ENCODE measurements at regions not wholly inside any gene's neighbourhood (a gene's known extent, or its start where the extent isn't known, plus 50 kb on each side); places are given as distances from the start of the nearest gene placed in this dataset.

GRCh38 chrX:94454159-94454558 is 780.2 kb downstream of the FAM133A start:
- H3K9me3 ChIP-seq (ENCODE audit: low read length) = no peaks in the 10 kb centered on the region
- POLR2A ChIA-PET = no interaction called here
- no peak overlapping the region for H3K27ac Mint-ChIP-seq

DNA sequence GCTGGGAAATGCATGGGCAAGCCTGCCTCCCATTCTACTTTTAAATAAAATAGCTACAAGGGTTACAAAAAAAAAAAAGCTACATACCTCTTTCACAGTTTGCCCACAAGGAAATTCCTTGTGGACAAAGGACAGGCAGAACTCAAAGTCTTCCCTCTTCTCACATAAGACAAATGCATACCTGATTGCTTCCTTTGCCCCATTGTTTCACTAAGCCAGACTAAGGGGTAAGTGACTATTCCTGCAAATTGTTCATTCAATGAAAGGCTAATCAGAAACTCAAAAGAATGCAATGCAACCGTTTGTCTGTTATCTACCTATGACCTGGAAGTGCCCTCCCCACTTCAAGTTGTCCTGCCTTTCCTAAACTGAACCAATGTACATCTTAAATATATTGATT is 780.6 kb downstream of the FAM133A start:
- DNase-seq = no peak
- Histone ChIP-seq H3K4me1 (ENCODE audit: insufficient read depth, low read length) (no peaks in the 10 kb centered on the region), H3K4me3 (ENCODE audit: low read length) (no peak overlapping the region), H3K9me3 (ENCODE audit: low read length) (no peaks in the 10 kb centered on the region), H3K36me3 (ENCODE audit: insufficient read depth, low read length) (no peaks in the 10 kb centered on the region), H3K27me3 (ENCODE audit: insufficient read depth, low read length, poor library complexity, severe bottlenecking) (no peaks in the 10 kb centered on the region), H3K27ac (ENCODE audit: low read depth, low read length) (no peak overlapping the region)
- H3K9me3 Mint-ChIP-seq = peaks cover 0 to 3% (median 0%) of the 10 kb centered on the region in 5 donors
- no peak overlapping the region for H3K4me3 Mint-ChIP-seq
- no peaks in the 10 kb centered on the region for H3K36me3 Mint-ChIP-seq
- ChIA-PET POLR2A (no interaction called here), CTCF (no interaction called here)
- H3K27ac Mint-ChIP-seq = no peak overlapping the region
- no peaks in the 10 kb centered on the region for H3K27me3 Mint-ChIP-seq
- H3K4me1 Mint-ChIP-seq = no peaks in the 10 kb centered on the region

More at GRCh38 chrX:94454159-94454558, 780.2 kb downstream of the FAM133A start:
- no peaks in the 10 kb centered on the region for H3K36me3 ChIP-seq (ENCODE audit: insufficient read depth, low read length)
- Mint-ChIP-seq H3K36me3 (no peaks in the 10 kb centered on the region), H3K4me3 (no peak overlapping the region), H3K4me1 (no peaks in the 10 kb centered on the region), H3K9me3 (peaks cover 0 to 3% (median 0%) of the 10 kb centered on the region in 5 donors), H3K27me3 (no peaks in the 10 kb centered on the region)
- DNase-seq = no peak
- no peak overlapping the region for H3K4me3 ChIP-seq (ENCODE audit: low read length)
- no peaks in the 10 kb centered on the region for H3K4me1 ChIP-seq (ENCODE audit: insufficient read depth, low read length)
- no peak overlapping the region for H3K27ac ChIP-seq (ENCODE audit: low read depth, low read length)
- no peaks in the 10 kb centered on the region for H3K27me3 ChIP-seq (ENCODE audit: insufficient read depth, low read length, poor library complexity, severe bottlenecking)
- CTCF ChIA-PET = no interaction called here

GRCh38 chrX:94455782-94456181 is 781.8 kb downstream of the FAM133A start:
- no peaks in the 10 kb centered on the region for H3K36me3 ChIP-seq (ENCODE audit: insufficient read depth, low read length)
- Mint-ChIP-seq H3K36me3 (no peaks in the 10 kb centered on the region), H3K4me3 (no peak overlapping the region), H3K4me1 (no peaks in the 10 kb centered on the region), H3K27me3 (no peaks in the 10 kb centered on the region), H3K27ac (no peak overlapping the region), H3K9me3 (peaks cover 0 to 3% (median 0%) of the 10 kb centered on the region in 5 donors)
- CTCF ChIA-PET = no interaction called here
- H3K27ac ChIP-seq (ENCODE audit: low read depth, low read length) = no peak overlapping the region
- H3K4me1 ChIP-seq (ENCODE audit: insufficient read depth, low read length) = no peaks in the 10 kb centered on the region
- no peak for DNase-seq
- H3K4me3 ChIP-seq (ENCODE audit: low read length) = no peak overlapping the region
- no peaks in the 10 kb centered on the region for H3K9me3 ChIP-seq (ENCODE audit: low read length)
- no peaks in the 10 kb centered on the region for H3K27me3 ChIP-seq (ENCODE audit: insufficient read depth, low read length, poor library complexity, severe bottlenecking)
- POLR2A ChIA-PET = no interaction called here

DNA sequence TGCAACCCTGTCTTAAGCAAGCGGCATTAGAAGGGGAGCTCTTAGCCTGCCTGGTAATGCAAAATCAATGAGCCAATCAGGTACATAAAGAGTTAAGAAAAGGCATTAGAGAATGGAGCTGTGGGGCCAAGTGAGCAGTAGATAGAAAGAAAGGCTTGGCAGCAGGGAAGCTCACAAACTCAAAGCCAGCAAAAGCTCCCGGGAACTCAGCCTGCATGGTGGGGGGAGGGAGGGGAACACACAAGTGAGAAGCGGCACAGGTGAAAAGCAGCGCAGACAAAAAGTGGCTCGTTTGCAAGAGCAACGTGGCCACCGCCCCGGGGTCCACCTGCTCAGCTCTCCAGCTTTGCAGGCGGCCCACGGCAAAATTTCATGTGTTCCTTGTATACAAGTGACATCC is 818.5 kb downstream of the FAM133A start:
- peaks cover 0 to 12% (median 2%) of the 10 kb centered on the region in 5 donors for H3K9me3 Mint-ChIP-seq
- Histone ChIP-seq H3K27me3 (ENCODE audit: insufficient read depth, low read length, poor library complexity, severe bottlenecking) (no peaks in the 10 kb centered on the region), H3K9me3 (ENCODE audit: low read length) (no peaks in the 10 kb centered on the region), H3K4me3 (ENCODE audit: low read length) (no peak overlapping the region), H3K36me3 (ENCODE audit: insufficient read depth, low read length) (no peaks in the 10 kb centered on the region), H3K27ac (ENCODE audit: low read depth, low read length) (no peak overlapping the region), H3K4me1 (ENCODE audit: insufficient read depth, low read length) (no peaks in the 10 kb centered on the region)
- no peak overlapping the region for H3K27ac Mint-ChIP-seq
- DNase-seq = no peak
- H3K36me3 Mint-ChIP-seq = peaks cover 0 to 3% (median 0%) of the 10 kb centered on the region in 3 donors
- no peaks in the 10 kb centered on the region for H3K27me3 Mint-ChIP-seq
- no peaks in the 10 kb centered on the region for H3K4me1 Mint-ChIP-seq
- POLR2A ChIA-PET = no interaction called here
- no peak overlapping the region for H3K4me3 Mint-ChIP-seq
- CTCF ChIA-PET = no interaction called here

DNA sequence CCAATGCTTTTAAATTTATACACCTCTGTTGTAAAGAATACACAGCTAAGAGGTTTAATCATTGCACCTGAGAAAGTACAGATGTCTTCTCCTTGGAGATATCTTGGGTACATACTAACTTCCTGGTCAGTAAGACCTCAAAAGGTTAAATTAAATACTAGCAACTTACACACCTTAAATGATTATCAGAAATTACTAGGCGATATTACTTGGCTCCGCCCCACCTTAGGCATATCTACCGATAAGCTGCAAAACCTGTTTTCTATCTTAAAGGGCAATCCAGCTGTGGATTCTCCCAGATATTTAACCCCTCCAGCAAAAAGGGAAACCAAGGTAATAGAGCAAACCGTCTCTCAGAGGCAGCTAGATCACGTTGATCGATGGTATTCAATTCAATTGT is 819.4 kb downstream of the FAM133A start:
- no peak for DNase-seq
- H3K9me3 Mint-ChIP-seq = peaks cover 0 to 13% (median 2%) of the 10 kb centered on the region in 5 donors
- no peak overlapping the region for H3K4me3 Mint-ChIP-seq
- H3K36me3 Mint-ChIP-seq = peaks cover 0 to 3% (median 0%) of the 10 kb centered on the region in 3 donors
- no peaks in the 10 kb centered on the region for H3K9me3 ChIP-seq (ENCODE audit: low read length)
- H3K36me3 ChIP-seq (ENCODE audit: insufficient read depth, low read length) = no peaks in the 10 kb centered on the region
- no peaks in the 10 kb centered on the region for H3K4me1 Mint-ChIP-seq
- no peaks in the 10 kb centered on the region for H3K27me3 ChIP-seq (ENCODE audit: insufficient read depth, low read length, poor library complexity, severe bottlenecking)
- ChIA-PET CTCF (no interaction called here), POLR2A (no interaction called here)
- no peaks in the 10 kb centered on the region for H3K4me1 ChIP-seq (ENCODE audit: insufficient read depth, low read length)
- no peak overlapping the region for H3K27ac Mint-ChIP-seq
- H3K27me3 Mint-ChIP-seq = no peaks in the 10 kb centered on the region
- no peak overlapping the region for H3K4me3 ChIP-seq (ENCODE audit: low read length)
- H3K27ac ChIP-seq (ENCODE audit: low read depth, low read length) = no peak overlapping the region

DNA sequence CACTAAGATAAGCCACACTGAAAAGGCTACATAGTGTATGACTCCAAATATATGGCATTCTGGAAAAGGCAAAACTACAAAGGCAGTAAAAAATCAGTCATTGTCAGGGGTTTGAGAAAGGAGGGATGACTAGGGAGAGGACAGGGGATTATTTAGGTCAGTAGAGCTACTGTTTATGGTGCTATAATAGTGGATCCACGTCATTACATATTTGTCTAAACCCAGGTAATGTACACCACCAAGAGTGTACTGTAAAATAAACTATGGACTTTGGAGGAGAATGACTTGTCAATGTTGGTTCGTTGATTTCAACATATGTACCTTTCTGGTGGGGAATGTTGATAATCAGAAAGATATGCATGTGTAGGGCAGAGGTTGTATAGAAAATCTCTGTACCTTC is 837.6 kb downstream of the FAM133A start:
- Histone ChIP-seq H3K27me3 (ENCODE audit: insufficient read depth, low read length, poor library complexity, severe bottlenecking) (no peaks in the 10 kb centered on the region), H3K9me3 (ENCODE audit: low read length) (no peaks in the 10 kb centered on the region), H3K4me3 (ENCODE audit: low read length) (no peak overlapping the region), H3K4me1 (ENCODE audit: insufficient read depth, low read length) (no peaks in the 10 kb centered on the region), H3K36me3 (ENCODE audit: insufficient read depth, low read length) (no peaks in the 10 kb centered on the region), H3K27ac (ENCODE audit: low read depth, low read length) (no peak overlapping the region)
- Mint-ChIP-seq H3K9me3 (peaks cover 0 to 4% (median 0%) of the 10 kb centered on the region in 5 donors), H3K4me3 (no peak overlapping the region), H3K36me3 (no peaks in the 10 kb centered on the region), H3K27ac (no peak overlapping the region), H3K4me1 (no peaks in the 10 kb centered on the region), H3K27me3 (peaks cover 0 to 4% of the 10 kb centered on the region in 2 donors)
- POLR2A ChIA-PET = no interaction called here
- CTCF ChIA-PET = no interaction called here
- no peak for DNase-seq

DNA sequence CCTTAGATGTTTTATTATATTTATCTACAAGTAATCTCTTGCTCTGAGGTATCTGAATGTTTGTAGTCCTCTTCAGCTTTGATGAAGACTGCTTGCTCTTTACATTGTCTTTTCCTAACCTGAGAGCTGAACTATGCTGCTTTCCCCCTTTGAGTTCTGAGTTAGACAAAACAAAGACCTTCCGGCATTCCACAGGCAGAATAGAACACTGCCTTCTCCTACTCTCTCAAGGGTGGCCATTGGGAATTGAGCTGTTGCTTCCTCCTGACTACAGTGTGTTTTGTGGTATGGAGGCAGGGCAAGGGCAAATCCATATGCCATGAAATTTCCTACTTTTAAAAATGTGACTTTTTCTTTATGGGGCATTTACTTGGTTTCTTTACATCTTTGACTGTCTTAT is 841.0 kb downstream of the FAM133A start:
- H3K4me1 Mint-ChIP-seq = no peaks in the 10 kb centered on the region
- H3K9me3 ChIP-seq (ENCODE audit: low read length) = no peaks in the 10 kb centered on the region
- H3K4me3 Mint-ChIP-seq = no peak overlapping the region
- H3K36me3 Mint-ChIP-seq = no peaks in the 10 kb centered on the region
- no peak overlapping the region for H3K4me3 ChIP-seq (ENCODE audit: low read length)
- peaks cover 0 to 4% of the 10 kb centered on the region in 2 donors for H3K27me3 Mint-ChIP-seq
- H3K27me3 ChIP-seq (ENCODE audit: insufficient read depth, low read length, poor library complexity, severe bottlenecking) = no peaks in the 10 kb centered on the region
- DNase-seq = no peak
- no peak overlapping the region for H3K27ac ChIP-seq (ENCODE audit: low read depth, low read length)
- CTCF ChIA-PET = no interaction called here
- H3K36me3 ChIP-seq (ENCODE audit: insufficient read depth, low read length) = no peaks in the 10 kb centered on the region
- no peaks in the 10 kb centered on the region for H3K4me1 ChIP-seq (ENCODE audit: insufficient read depth, low read length)
- POLR2A ChIA-PET = no interaction called here
- H3K27ac Mint-ChIP-seq = no peak overlapping the region
- peaks cover 0 to 8% (median 4%) of the 10 kb centered on the region in 5 donors for H3K9me3 Mint-ChIP-seq

GRCh38 chrX:94524867-94525266 is 850.9 kb downstream of the FAM133A start:
- Mint-ChIP-seq H3K27me3 (no peaks in the 10 kb centered on the region), H3K36me3 (no peaks in the 10 kb centered on the region), H3K4me3 (no peak overlapping the region), H3K27ac (no peak overlapping the region), H3K4me1 (no peaks in the 10 kb centered on the region), H3K9me3 (peaks cover 3 to 14% (median 9%) of the 10 kb centered on the region in 5 donors)
- Histone ChIP-seq H3K27ac (ENCODE audit: low read depth, low read length) (no peak overlapping the region), H3K9me3 (ENCODE audit: low read length) (no peaks in the 10 kb centered on the region), H3K27me3 (ENCODE audit: insufficient read depth, low read length, poor library complexity, severe bottlenecking) (no peaks in the 10 kb centered on the region), H3K4me1 (ENCODE audit: insufficient read depth, low read length) (no peaks in the 10 kb centered on the region), H3K36me3 (ENCODE audit: insufficient read depth, low read length) (no peaks in the 10 kb centered on the region), H3K4me3 (ENCODE audit: low read length) (no peak overlapping the region)
- CTCF ChIA-PET = no interaction called here
- POLR2A ChIA-PET = no interaction called here
- DNase-seq = no peak

GRCh38 chrX:94545722-94546121 is 871.7 kb downstream of the FAM133A start:
- Mint-ChIP-seq H3K36me3 (no peaks in the 10 kb centered on the region), H3K9me3 (no peaks in the 10 kb centered on the region), H3K27me3 (no peaks in the 10 kb centered on the region), H3K4me1 (no peaks in the 10 kb centered on the region), H3K4me3 (no peak overlapping the region), H3K27ac (no peak overlapping the region)
- Histone ChIP-seq H3K27me3 (ENCODE audit: insufficient read depth, low read length, poor library complexity, severe bottlenecking) (no peaks in the 10 kb centered on the region), H3K36me3 (ENCODE audit: insufficient read depth, low read length) (no peaks in the 10 kb centered on the region), H3K27ac (ENCODE audit: low read depth, low read length) (no peak overlapping the region), H3K9me3 (ENCODE audit: low read length) (no peaks in the 10 kb centered on the region), H3K4me1 (ENCODE audit: insufficient read depth, low read length) (no peaks in the 10 kb centered on the region), H3K4me3 (ENCODE audit: low read length) (no peak overlapping the region)
- no peak for DNase-seq
- POLR2A ChIA-PET = no interaction called here
- CTCF ChIA-PET = no interaction called here

Data from CD8-positive, alpha-beta memory T cell (primary cell).